Duodenal mucosa (tissue), 2 donors: ENCODE measurements at regions not wholly inside any gene's neighbourhood (a gene's known extent, or its start where the extent isn't known, plus 50 kb on each side); places are given as distances from the start of the nearest gene placed in this dataset.

Experiments
- H3K27ac ChIP-seq: one replicate; pipeline ENCODE4 v1.7.0; 2013; ENCODE audit warnings: low read depth, low read length
- H3K27me3 ChIP-seq, 2 donors: one replicate each; pipeline ENCODE4 v1.7.0; 2013; ENCODE audit warnings: low read length in 2 of 2, control low read depth in 1 of 2; ENCODE audit not compliant: insufficient read depth in 2 of 2, control insufficient read depth in 1 of 2
- H3K36me3 ChIP-seq, 2 donors: one replicate each; pipeline ENCODE4 v1.7.0; 2013; ENCODE audit warnings: low read length in 2 of 2, control low read depth in 1 of 2; ENCODE audit not compliant: insufficient read depth in 2 of 2, control insufficient read depth in 1 of 2
- H3K4me1 ChIP-seq, 2 donors: one replicate each; pipeline ENCODE4 v1.7.0; 2013; ENCODE audit warnings: low read length in 2 of 2, control low read depth in 1 of 2; ENCODE audit not compliant: insufficient read depth in 2 of 2, control insufficient read depth in 1 of 2
- H3K4me3 ChIP-seq, 2 donors: one replicate each; pipeline ENCODE4 v1.7.0; 2013; ENCODE audit warnings: low read length in 2 of 2, low read depth in 1 of 2
- H3K9ac ChIP-seq, 2 donors: one replicate each; pipeline ENCODE4 v1.7.0; 2013; ENCODE audit warnings: low read length in 2 of 2, low read depth in 1 of 2
- H3K9me3 ChIP-seq, 2 donors: one replicate each; pipeline ENCODE4 v1.7.0; 2013; ENCODE audit warnings: low read length in 2 of 2, control low read depth in 1 of 2; ENCODE audit not compliant: control insufficient read depth in 1 of 2

DNA sequence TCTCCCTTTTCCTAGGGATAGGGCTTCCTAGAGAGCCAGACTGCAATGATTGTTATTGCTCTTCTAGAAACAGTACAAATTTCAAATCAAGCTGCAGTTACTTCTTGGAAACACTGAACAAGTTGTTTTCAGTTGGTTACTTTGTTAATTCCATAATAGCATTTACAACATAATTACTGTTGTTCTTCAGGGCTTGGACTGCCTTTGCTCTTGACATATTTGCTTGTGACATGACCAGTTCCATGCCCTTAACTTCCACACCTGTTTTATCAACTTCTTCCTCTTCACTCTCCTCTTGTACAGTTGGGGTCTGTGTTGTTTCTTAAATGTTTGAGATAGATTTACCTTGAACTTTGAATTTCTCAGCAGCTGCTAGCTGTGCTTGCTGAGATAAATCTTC is 104.4 kb downstream of the SEC23IP start:
- no peaks in the 10 kb centered on the region for H3K4me1 ChIP-seq
- no peaks in the 10 kb centered on the region for H3K27me3 ChIP-seq
- H3K9me3 ChIP-seq: no peaks in the 10 kb centered on the region
- no peak overlapping the region for H3K9ac ChIP-seq
- no peak overlapping the region for H3K27ac ChIP-seq
- no peak overlapping the region for H3K4me3 ChIP-seq
- no peaks in the 10 kb centered on the region for H3K36me3 ChIP-seq

DNA sequence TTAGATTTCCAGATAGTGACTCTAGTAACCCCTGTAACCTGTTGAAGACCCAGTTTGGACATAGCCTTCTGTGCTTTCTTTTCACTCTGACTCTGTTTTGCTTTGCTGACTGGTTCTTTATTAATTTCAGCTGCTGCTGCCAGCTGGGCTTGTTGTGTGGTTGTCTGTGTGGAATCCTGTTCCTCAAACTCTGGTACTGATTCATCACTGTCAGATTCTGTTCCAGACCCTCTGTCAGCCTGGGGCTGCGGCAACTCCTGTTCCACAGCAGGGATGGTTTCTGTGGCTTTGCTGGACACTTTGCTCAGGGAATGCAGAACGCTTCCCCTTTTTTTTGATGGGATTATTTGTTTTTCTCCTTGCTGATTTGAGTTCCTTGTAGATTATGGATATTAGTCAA is 104.9 kb downstream of the SEC23IP start:
- no peak overlapping the region for H3K27ac ChIP-seq
- H3K4me3 ChIP-seq: no peak overlapping the region

GRCh38 chr10:120002785-120003184 is 110.3 kb downstream of the SEC23IP start:
- H3K27ac ChIP-seq: no peak overlapping the region

More for the DNA sequence above, 104.9 kb downstream of the SEC23IP start:
- no peaks in the 10 kb centered on the region for H3K27me3 ChIP-seq
- H3K9me3 ChIP-seq: no peaks in the 10 kb centered on the region
- no peak overlapping the region for H3K9ac ChIP-seq
- H3K36me3 ChIP-seq: no peaks in the 10 kb centered on the region
- H3K4me1 ChIP-seq: no peaks in the 10 kb centered on the region

GRCh38 chr10:120005207-120006201 is 113.0 kb downstream of the SEC23IP start:
- H3K9ac ChIP-seq: no peak overlapping the region
- peak overlapping the region; percentile 45 to 54 for H3K4me3 ChIP-seq
- H3K4me1 ChIP-seq: no peaks in the 10 kb centered on the region
- no peak overlapping the region for H3K27ac ChIP-seq
- no peaks in the 10 kb centered on the region for H3K9me3 ChIP-seq
- no peaks in the 10 kb centered on the region for H3K36me3 ChIP-seq
- peaks cover 4 to 5% of the 10 kb centered on the region in 2 donors for H3K27me3 ChIP-seq

More at GRCh38 chr10:120002785-120003184, 110.3 kb downstream of the SEC23IP start:
- peaks cover 0 to 4% of the 10 kb centered on the region in 2 donors for H3K27me3 ChIP-seq
- H3K9me3 ChIP-seq: no peaks in the 10 kb centered on the region
- H3K9ac ChIP-seq: no peak overlapping the region
- no peaks in the 10 kb centered on the region for H3K36me3 ChIP-seq
- no peak overlapping the region for H3K4me3 ChIP-seq
- H3K4me1 ChIP-seq: no peaks in the 10 kb centered on the region

DNA sequence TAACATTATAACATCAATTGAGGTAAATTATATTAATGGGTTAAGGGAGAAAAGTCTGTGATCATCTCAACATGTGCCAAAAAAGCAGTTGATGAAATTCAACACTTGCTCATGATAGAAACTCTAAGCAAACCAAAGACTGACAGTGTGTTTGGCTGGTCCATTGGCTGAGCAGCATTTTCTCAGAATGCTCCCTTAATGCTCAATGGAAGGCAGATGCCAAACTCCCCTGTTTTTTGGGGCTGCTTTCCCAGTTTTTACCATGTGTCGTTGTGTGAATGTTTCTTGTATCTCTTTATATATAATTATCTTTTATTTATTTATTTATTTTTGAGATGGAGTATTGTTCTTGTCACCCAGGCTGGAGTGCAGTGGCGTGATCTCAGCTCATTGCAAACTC is 114.7 kb downstream of the SEC23IP start:
- Histone ChIP-seq H3K36me3 (no peaks in the 10 kb centered on the region), H3K27ac (no peak overlapping the region), H3K4me1 (no peaks in the 10 kb centered on the region), H3K9ac (no peak overlapping the region), H3K9me3 (no peaks in the 10 kb centered on the region), H3K27me3 (peaks cover 11 to 17% of the 10 kb centered on the region in 2 donors), H3K4me3 (no peak overlapping the region)

- no peak overlapping the region for H3K9ac ChIP-seq
- H3K4me3 ChIP-seq: peak overlapping the region in 1 of 2 donors; percentile 19
- no peaks in the 10 kb centered on the region for H3K36me3 ChIP-seq
- H3K9me3 ChIP-seq: no peaks in the 10 kb centered on the region
- peaks cover 8 to 17% of the 10 kb centered on the region in 2 donors for H3K27me3 ChIP-seq
- no peak overlapping the region for H3K27ac ChIP-seq
- H3K4me1 ChIP-seq: no peaks in the 10 kb centered on the region
These were observed 119.0 kb downstream of the SEC23IP start for GRCh38 chr10:120011359-120012130.

GRCh38 chr10:120012131-120012400 is 119.5 kb downstream of the SEC23IP start:
- H3K4me3 ChIP-seq: no peak overlapping the region
- H3K27ac ChIP-seq: no peak overlapping the region
- H3K4me1 ChIP-seq: no peaks in the 10 kb centered on the region
- H3K9me3 ChIP-seq: no peaks in the 10 kb centered on the region
- H3K9ac ChIP-seq: no peak overlapping the region
- no peaks in the 10 kb centered on the region for H3K36me3 ChIP-seq
- H3K27me3 ChIP-seq: peaks cover 8 to 17% of the 10 kb centered on the region in 2 donors

DNA sequence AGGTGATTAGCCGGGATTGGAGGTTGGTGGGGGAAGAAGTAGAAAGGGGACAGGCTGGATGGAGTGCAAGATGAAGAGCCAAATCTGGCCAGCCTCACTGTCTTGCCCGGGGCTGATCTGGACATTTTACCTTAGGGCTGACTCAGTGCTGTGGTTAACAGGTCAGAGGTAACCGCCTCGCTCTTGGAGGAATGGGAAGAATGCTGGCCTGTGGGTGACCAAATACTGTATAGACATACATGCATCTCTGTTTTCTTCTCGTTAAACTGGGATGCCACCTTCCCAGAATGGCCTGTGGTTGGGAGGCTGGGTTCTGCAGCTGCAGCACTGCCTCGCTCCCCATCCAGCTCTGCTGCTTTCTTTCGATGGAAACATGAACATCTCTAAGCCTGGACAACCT is 120.0 kb downstream of the SEC23IP start:
- no peak overlapping the region for H3K9ac ChIP-seq
- H3K27ac ChIP-seq: no peak overlapping the region
- no peaks in the 10 kb centered on the region for H3K36me3 ChIP-seq
- no peaks in the 10 kb centered on the region for H3K4me1 ChIP-seq
- no peak overlapping the region for H3K4me3 ChIP-seq
- no peaks in the 10 kb centered on the region for H3K9me3 ChIP-seq
- H3K27me3 ChIP-seq: peaks cover 8 to 17% of the 10 kb centered on the region in 2 donors

GRCh38 chr10:120014031-120014430 is 121.5 kb downstream of the SEC23IP start:
- Histone ChIP-seq H3K4me1 (no peaks in the 10 kb centered on the region), H3K27me3 (peaks cover 8 to 17% of the 10 kb centered on the region in 2 donors), H3K27ac (no peak overlapping the region), H3K36me3 (no peaks in the 10 kb centered on the region), H3K9ac (no peak overlapping the region), H3K9me3 (no peaks in the 10 kb centered on the region), H3K4me3 (no peak overlapping the region)

DNA sequence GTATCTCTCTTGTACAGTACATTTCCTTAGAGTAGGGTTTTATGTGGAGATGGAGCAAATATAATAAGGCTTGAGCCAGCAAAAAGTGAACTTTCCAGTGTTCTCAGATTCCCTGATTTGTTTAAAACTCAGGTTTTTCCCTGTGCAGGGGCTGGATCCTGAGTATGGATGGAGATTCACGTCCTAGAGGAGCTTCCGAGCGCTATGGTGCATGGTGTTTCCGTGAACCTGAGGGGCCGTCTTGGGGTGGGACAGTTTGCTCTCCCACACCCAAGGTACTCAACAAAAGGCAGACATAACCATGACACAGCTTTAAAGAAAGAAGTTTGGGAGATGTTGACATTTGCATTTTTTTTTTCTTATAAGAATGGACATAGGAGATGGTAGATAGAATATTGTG is 122.5 kb downstream of the SEC23IP start:
- Histone ChIP-seq H3K9me3 (no peaks in the 10 kb centered on the region), H3K4me1 (no peaks in the 10 kb centered on the region), H3K4me3 (no peak overlapping the region), H3K9ac (no peak overlapping the region), H3K36me3 (no peaks in the 10 kb centered on the region), H3K27me3 (peaks cover 8 to 12% of the 10 kb centered on the region in 2 donors), H3K27ac (no peak overlapping the region)
